Subcutaneous abdominal adipose tissue (tissue), 5 donors: ENCODE measurements at regions not wholly inside any gene's neighbourhood (a gene's known extent, or its start where the extent isn't known, plus 50 kb on each side); places are given as distances from the start of the nearest gene placed in this dataset.
"Not testable (repeated sequence)": the region's sequence is repeated elsewhere in the genome, so short reads cannot be mapped to it uniquely, and the experiment has no call there.

Experiments used
- H3K27ac ChIP-seq: one replicate; pipeline ENCODE4 v1.7.0; 2013; ENCODE audit warnings: low read depth, mild to moderate bottlenecking, inconsistent platforms, low read length, moderate library complexity
- H3K27me3 ChIP-seq, 5 donors: one replicate each; pipeline ENCODE4 v1.7.0; 2013; ENCODE audit warnings: low read length in 5 of 5, inconsistent platforms in 1 of 5; ENCODE audit not compliant: control insufficient read depth in 5 of 5, insufficient read depth in 4 of 5
- H3K36me3 ChIP-seq, 5 donors: one replicate each; pipeline ENCODE4 v1.7.0; 2013; ENCODE audit warnings: low read length in 5 of 5; ENCODE audit not compliant: control insufficient read depth in 5 of 5, insufficient read depth in 5 of 5
- H3K4me1 ChIP-seq, 5 donors: one replicate each; pipeline ENCODE4 v1.7.0; 2013; ENCODE audit warnings: low read length in 5 of 5, mild to moderate bottlenecking in 3 of 5, moderate library complexity in 1 of 5; ENCODE audit not compliant: control insufficient read depth in 5 of 5, insufficient read depth in 5 of 5
- H3K4me3 ChIP-seq, 5 donors: one replicate each; pipeline ENCODE4 v1.7.0; 2013; ENCODE audit warnings: low read length in 5 of 5, low read depth in 1 of 5
- H3K9ac ChIP-seq, 5 donors: one replicate each; pipeline ENCODE4 v1.7.0; 2013; ENCODE audit warnings: low read length in 5 of 5, mild to moderate bottlenecking in 4 of 5, moderate library complexity in 3 of 5
- H3K9me3 ChIP-seq, 5 donors: one replicate each; pipeline ENCODE4 v1.7.0; 2013; ENCODE audit warnings: low read length in 5 of 5; ENCODE audit not compliant: control insufficient read depth in 5 of 5
- donor health status: healthy.
- donor health status: healthy.
- donor health status: healthy.
- donor health status: healthy.
- donor health status: healthy.

- H3K4me1 ChIP-seq, result peaks cover 0 to 6% (median 0%) of the 10 kb centered on the region in 5 donors
These were observed 167.4 kb downstream of the KIF26A start for GRCh38 chr14:104305511-104306449.

GRCh38 chr14:104306450-104307040, 168.2 kb downstream of the KIF26A start:
- peaks cover 0 to 4% (median 3%) of the 10 kb centered on the region in 5 donors for H3K9me3 ChIP-seq
- H3K27ac ChIP-seq, result no peak overlapping the region
- H3K36me3 ChIP-seq, result no peaks in the 10 kb centered on the region
- peaks cover 0 to 6% (median 0%) of the 10 kb centered on the region in 5 donors for H3K4me1 ChIP-seq
- no peak overlapping the region for H3K9ac ChIP-seq
- no peak overlapping the region for H3K4me3 ChIP-seq
- H3K27me3 ChIP-seq, result peaks cover 8 to 25% (median 13%) of the 10 kb centered on the region in 5 donors

More at GRCh38 chr14:104305511-104306449, 167.4 kb downstream of the KIF26A start:
- Histone ChIP-seq H3K9me3 (no peaks in the 10 kb centered on the region), H3K4me3 (no peak overlapping the region), H3K9ac (no peak overlapping the region), H3K27me3 (peaks cover 8 to 25% (median 13%) of the 10 kb centered on the region in 5 donors), H3K27ac (no peak overlapping the region), H3K36me3 (no peaks in the 10 kb centered on the region)

- Histone ChIP-seq H3K27ac (no peak overlapping the region), H3K36me3 (no peaks in the 10 kb centered on the region), H3K4me3 (no peak overlapping the region), H3K27me3 (peaks cover 8 to 25% (median 13%) of the 10 kb centered on the region in 5 donors), H3K9me3 (peaks cover 0 to 4% (median 3%) of the 10 kb centered on the region in 5 donors), H3K9ac (no peak overlapping the region), H3K4me1 (peaks cover 0 to 6% (median 0%) of the 10 kb centered on the region in 5 donors)
These were observed 168.8 kb downstream of the KIF26A start for GRCh38 chr14:104307246-104307626.

DNA sequence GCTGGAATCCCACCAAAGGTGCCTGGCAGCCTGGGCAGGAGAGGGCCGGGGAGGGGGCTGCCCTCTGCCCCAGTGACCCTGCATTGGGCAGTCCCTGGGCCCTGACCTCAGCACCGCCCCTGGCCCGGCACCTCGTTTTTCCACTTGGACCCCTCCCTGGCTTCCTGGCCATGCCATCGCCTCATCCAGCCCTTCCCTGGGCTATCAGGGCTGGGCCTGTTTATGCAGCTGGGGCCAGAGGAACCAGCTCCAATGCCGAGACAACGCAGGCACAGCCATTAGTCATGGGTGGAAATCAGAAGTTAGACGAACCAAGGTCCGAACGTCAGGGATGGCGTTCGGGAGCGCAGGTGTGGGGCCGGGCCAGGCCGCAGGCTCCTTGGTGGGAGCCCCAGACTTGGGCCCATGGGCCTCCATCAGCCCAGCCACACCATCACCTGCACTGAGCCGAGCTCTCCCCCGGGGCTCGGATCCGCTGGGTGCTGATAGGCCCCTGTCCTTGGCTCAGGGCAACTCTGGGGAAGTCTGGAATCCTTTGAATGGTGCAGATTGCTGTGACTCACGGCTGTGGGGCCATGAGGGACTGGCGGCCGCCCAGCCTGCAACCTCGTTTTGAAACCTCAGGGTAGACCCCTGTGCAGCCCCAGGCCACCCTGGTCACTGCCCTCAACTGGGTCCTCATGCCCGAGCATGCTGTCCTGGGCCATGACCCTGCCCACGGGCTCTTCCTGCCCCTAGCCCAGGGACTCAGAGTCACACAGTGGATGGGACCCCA, 169.4 kb downstream of the KIF26A start:
- Histone ChIP-seq H3K27ac (no peak overlapping the region), H3K4me3 (no peak overlapping the region), H3K27me3 (peaks cover 8 to 25% (median 13%) of the 10 kb centered on the region in 5 donors), H3K9me3 (peaks cover 0 to 4% (median 3%) of the 10 kb centered on the region in 5 donors), H3K4me1 (peaks cover 0 to 6% (median 0%) of the 10 kb centered on the region in 5 donors), H3K36me3 (no peaks in the 10 kb centered on the region), H3K9ac (no peak overlapping the region)

DNA sequence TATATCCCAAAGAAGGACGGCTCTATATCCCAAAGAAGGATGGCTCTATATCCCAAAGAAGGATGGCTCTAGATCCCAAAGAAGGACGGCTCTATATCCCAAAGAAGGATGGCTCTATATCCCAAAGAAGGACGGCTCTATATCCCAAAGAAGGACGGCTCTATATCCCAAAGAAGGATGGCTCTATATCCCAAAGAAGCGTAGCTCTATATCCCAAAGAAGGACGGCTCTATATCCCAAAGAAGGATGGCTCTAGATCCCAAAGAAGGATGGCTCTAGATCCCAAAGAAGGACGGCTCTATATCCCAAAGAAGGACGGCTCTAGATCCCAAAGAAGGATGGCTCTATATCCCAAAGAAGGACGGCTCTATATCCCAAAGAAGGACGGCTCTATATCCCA, 170.1 kb downstream of the KIF26A start:
- H3K9me3 ChIP-seq, H3K4me1 ChIP-seq, H3K9ac ChIP-seq, H3K27ac ChIP-seq, H3K4me3 ChIP-seq, H3K36me3 ChIP-seq: not testable (repeated sequence)
- H3K27me3 ChIP-seq, result peaks cover 6 to 25% (median 13%) of the 10 kb centered on the region in 5 donors

GRCh38 chr14:104309657-104310369, 171.4 kb downstream of the KIF26A start:
- Histone ChIP-seq H3K4me3 (no peak overlapping the region), H3K9ac (no peak overlapping the region), H3K27me3 (peaks cover 4 to 19% (median 7%) of the 10 kb centered on the region in 5 donors), H3K4me1 (no peaks in the 10 kb centered on the region), H3K36me3 (no peaks in the 10 kb centered on the region), H3K27ac (no peak overlapping the region), H3K9me3 (peaks cover 0 to 4% (median 3%) of the 10 kb centered on the region in 5 donors)

GRCh38 chr14:104311358-104311757, 173.0 kb downstream of the KIF26A start:
- H3K9ac ChIP-seq, result no peak overlapping the region
- H3K9me3 ChIP-seq, result peaks cover 0 to 4% (median 3%) of the 10 kb centered on the region in 5 donors
- peaks cover 0 to 8% (median 5%) of the 10 kb centered on the region in 5 donors for H3K27me3 ChIP-seq
- H3K27ac ChIP-seq, result no peak overlapping the region
- H3K4me3 ChIP-seq, result peak overlapping the region in 1 of 5 donors; percentile 19
- H3K36me3 ChIP-seq, result no peaks in the 10 kb centered on the region
- peaks cover 0 to 4% (median 0%) of the 10 kb centered on the region in 5 donors for H3K4me1 ChIP-seq

DNA sequence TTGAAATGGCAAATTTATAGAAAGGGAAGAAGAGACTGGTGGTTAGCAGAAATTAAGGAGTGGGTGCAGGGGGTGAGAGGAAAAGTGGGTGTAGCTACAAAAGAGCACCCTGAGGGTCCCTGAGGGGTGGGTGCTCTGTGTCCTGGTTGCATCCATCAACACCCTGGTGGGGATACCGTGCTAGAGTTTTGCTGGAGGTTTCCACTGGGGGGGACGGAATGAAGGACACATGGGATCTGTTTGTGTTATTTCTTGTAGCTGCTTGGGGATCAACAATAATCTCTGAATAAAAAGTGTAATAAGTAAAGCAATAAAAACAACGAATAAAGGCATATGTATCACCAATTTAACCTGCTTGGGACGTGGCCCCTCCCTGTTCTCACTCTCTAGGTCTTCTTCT, 175.3 kb downstream of the KIF26A start:
- Histone ChIP-seq H3K9ac (no peak overlapping the region), H3K36me3 (no peaks in the 10 kb centered on the region), H3K4me3 (no peak overlapping the region), H3K27me3 (peaks cover 0 to 4% (median 0%) of the 10 kb centered on the region in 5 donors), H3K4me1 (peaks cover 0 to 9% (median 0%) of the 10 kb centered on the region in 5 donors), H3K27ac (no peak overlapping the region), H3K9me3 (peaks cover 0 to 4% (median 3%) of the 10 kb centered on the region in 5 donors)

- peaks cover 0 to 4% (median 3%) of the 10 kb centered on the region in 5 donors for H3K9me3 ChIP-seq
- H3K9ac ChIP-seq, result no peak overlapping the region
- no peak overlapping the region for H3K4me3 ChIP-seq
- no peak overlapping the region for H3K27ac ChIP-seq
- no peaks in the 10 kb centered on the region for H3K36me3 ChIP-seq
- H3K27me3 ChIP-seq, result peaks cover 0 to 7% (median 0%) of the 10 kb centered on the region in 5 donors
- H3K4me1 ChIP-seq, result peaks cover 0 to 9% (median 0%) of the 10 kb centered on the region in 5 donors
These were observed 176.0 kb downstream of the KIF26A start for GRCh38 chr14:104314251-104314941.
